ENCODE measurements at regions not wholly inside any gene's neighbourhood (a gene's known extent, or its start where the extent isn't known, plus 50 kb on each side); places are given as distances from the start of the nearest gene placed in this dataset.
"Not testable (repeated sequence)": the region's sequence is repeated elsewhere in the genome, so short reads cannot be mapped to it uniquely, and the experiment has no call there.

GRCh38 chr9:86614871-86615849, 260.9 kb upstream of the TUT7 start:
- TF ChIP-seq, protein P1, sequence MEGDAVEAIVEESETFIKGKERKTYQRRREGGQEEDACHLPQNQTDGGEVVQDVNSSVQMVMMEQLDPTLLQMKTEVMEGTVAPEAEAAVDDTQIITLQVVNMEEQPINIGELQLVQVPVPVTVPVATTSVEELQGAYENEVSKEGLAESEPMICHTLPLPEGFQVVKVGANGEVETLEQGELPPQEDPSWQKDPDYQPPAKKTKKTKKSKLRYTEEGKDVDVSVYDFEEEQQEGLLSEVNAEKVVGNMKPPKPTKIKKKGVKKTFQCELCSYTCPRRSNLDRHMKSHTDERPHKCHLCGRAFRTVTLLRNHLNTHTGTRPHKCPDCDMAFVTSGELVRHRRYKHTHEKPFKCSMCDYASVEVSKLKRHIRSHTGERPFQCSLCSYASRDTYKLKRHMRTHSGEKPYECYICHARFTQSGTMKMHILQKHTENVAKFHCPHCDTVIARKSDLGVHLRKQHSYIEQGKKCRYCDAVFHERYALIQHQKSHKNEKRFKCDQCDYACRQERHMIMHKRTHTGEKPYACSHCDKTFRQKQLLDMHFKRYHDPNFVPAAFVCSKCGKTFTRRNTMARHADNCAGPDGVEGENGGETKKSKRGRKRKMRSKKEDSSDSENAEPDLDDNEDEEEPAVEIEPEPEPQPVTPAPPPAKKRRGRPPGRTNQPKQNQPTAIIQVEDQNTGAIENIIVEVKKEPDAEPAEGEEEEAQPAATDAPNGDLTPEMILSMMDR (IDR thresholded peaks at IDR 0.05) = no peak
- Histone ChIP-seq H3K9me3 (no peaks in the 10 kb centered on the region), H3K36me3 (ENCODE audit: low read depth) (no peaks in the 10 kb centered on the region), H3K4me1 (ENCODE audit: low read depth) (no peaks in the 10 kb centered on the region), H3K4me3 (no peak overlapping the region)
- intact Hi-C loops (cut with DNase I, micrococcal nuclease) = no loop called here
- ATAC-seq = no peak
- peak in 1 of 3 donors; percentile 32 for DNase-seq

GRCh38 chr9:86613943-86614342, 259.7 kb upstream of the TUT7 start:
- H3K9me3 ChIP-seq = no peaks in the 10 kb centered on the region
- DNase-seq = no peak
- intact Hi-C loops (cut with DNase I, micrococcal nuclease) = no loop called here
- H3K4me3 ChIP-seq = no peak overlapping the region
- TF ChIP-seq, protein P1 (IDR thresholded peaks at IDR 0.05) = no peak
- no peak for ATAC-seq
- no peaks in the 10 kb centered on the region for H3K36me3 ChIP-seq (ENCODE audit: low read depth)
- H3K4me1 ChIP-seq (ENCODE audit: low read depth) = no peaks in the 10 kb centered on the region

GRCh38 chr9:86611534-86611933, 257.3 kb upstream of the TUT7 start:
- intact Hi-C loops (cut with DNase I, micrococcal nuclease); H3K36me3 ChIP-seq (ENCODE audit: low read depth); DNase-seq; ATAC-seq; H3K4me1 ChIP-seq (ENCODE audit: low read depth); H3K4me3 ChIP-seq; H3K9me3 ChIP-seq: not testable (repeated sequence)

GRCh38 chr9:86605303-86605702, 251.1 kb upstream of the TUT7 start:
- TF ChIP-seq, protein P1 (IDR thresholded peaks at IDR 0.05) = no peak
- intact Hi-C loops (cut with DNase I, micrococcal nuclease) = no loop called here
- no peaks in the 10 kb centered on the region for H3K4me1 ChIP-seq (ENCODE audit: low read depth)
- H3K36me3 ChIP-seq (ENCODE audit: low read depth) = no peaks in the 10 kb centered on the region
- no peak overlapping the region for H3K4me3 ChIP-seq
- no peaks in the 10 kb centered on the region for H3K9me3 ChIP-seq
- DNase-seq (no peak), ATAC-seq (no peak)

GRCh38 chr9:86604741-86605140, 250.5 kb upstream of the TUT7 start:
- TF ChIP-seq, protein P1 (IDR thresholded peaks at IDR 0.05) = no peak
- Histone ChIP-seq H3K9me3 (no peaks in the 10 kb centered on the region), H3K36me3 (ENCODE audit: low read depth) (no peaks in the 10 kb centered on the region), H3K4me3 (no peak overlapping the region), H3K4me1 (ENCODE audit: low read depth) (no peaks in the 10 kb centered on the region)
- intact Hi-C loops (cut with DNase I, micrococcal nuclease) = no loop called here
- DNase-seq (no peak), ATAC-seq (no peak)

GRCh38 chr9:86602715-86603114, 248.5 kb upstream of the TUT7 start:
- intact Hi-C loops (cut with DNase I, micrococcal nuclease) = no loop called here
- no peak for ATAC-seq
- no peaks in the 10 kb centered on the region for H3K36me3 ChIP-seq (ENCODE audit: low read depth)
- no peak for DNase-seq
- no peaks in the 10 kb centered on the region for H3K9me3 ChIP-seq
- H3K4me1 ChIP-seq (ENCODE audit: low read depth) = no peaks in the 10 kb centered on the region
- TF ChIP-seq, protein P1 (IDR thresholded peaks at IDR 0.05) = no peak
- H3K4me3 ChIP-seq = no peak overlapping the region
